Retinal pigment epithelial cell (primary cell): ENCODE measurements at regions not wholly inside any gene's neighbourhood (a gene's known extent, or its start where the extent isn't known, plus 50 kb on each side); places are given as distances from the start of the nearest gene placed in this dataset.

Experiments
- DNase-seq: peaks from one replicate; pipeline ENCODE4 v3.0.0-alpha.2; 2010; ENCODE audit warnings: low read depth
- H3K4me3 ChIP-seq: 2 replicates; pipeline ENCODE4 v1.5.1; 2011; ENCODE audit warnings: mild to moderate bottlenecking, low read length, control low read depth, moderate library complexity
- TF ChIP-seq, protein P1 (sequence below): conservative IDR thresholded peaks from 2 replicates; pipeline ENCODE4 v1.5.1; 2011; ENCODE audit warnings: low read depth, low read length, control low read depth, inconsistent platforms

DNA sequence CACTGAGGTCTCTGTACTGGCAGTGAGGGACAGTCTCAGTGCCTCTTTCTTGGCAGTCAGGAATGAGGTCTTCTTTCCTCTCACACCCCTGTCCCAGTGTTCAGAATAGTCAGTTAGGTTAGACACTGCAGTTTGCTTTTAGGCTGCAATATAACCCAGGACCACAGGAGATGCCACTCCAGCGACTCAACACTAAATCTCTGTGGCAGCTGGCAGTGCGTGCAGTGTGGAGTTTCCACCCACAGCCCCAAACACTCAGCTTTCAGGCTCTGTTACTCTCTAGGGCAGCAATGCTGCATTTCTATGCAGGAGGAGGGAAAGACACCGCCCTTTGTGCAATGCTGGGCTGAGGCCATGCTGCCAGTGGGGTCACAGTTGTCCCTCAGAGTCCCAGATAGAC is 150.2 kb upstream of the SUCLG2 start:
- H3K4me3 ChIP-seq: no peak overlapping the region
- TF ChIP-seq, protein P1, sequence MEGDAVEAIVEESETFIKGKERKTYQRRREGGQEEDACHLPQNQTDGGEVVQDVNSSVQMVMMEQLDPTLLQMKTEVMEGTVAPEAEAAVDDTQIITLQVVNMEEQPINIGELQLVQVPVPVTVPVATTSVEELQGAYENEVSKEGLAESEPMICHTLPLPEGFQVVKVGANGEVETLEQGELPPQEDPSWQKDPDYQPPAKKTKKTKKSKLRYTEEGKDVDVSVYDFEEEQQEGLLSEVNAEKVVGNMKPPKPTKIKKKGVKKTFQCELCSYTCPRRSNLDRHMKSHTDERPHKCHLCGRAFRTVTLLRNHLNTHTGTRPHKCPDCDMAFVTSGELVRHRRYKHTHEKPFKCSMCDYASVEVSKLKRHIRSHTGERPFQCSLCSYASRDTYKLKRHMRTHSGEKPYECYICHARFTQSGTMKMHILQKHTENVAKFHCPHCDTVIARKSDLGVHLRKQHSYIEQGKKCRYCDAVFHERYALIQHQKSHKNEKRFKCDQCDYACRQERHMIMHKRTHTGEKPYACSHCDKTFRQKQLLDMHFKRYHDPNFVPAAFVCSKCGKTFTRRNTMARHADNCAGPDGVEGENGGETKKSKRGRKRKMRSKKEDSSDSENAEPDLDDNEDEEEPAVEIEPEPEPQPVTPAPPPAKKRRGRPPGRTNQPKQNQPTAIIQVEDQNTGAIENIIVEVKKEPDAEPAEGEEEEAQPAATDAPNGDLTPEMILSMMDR: no peak
- DNase-seq: no peak

- no peak for DNase-seq
- H3K4me3 ChIP-seq: no peak overlapping the region
- TF ChIP-seq, protein P1: no peak
Observed at GRCh38 chr3:67804089-67804488, 149.7 kb upstream of the SUCLG2 start.

DNA sequence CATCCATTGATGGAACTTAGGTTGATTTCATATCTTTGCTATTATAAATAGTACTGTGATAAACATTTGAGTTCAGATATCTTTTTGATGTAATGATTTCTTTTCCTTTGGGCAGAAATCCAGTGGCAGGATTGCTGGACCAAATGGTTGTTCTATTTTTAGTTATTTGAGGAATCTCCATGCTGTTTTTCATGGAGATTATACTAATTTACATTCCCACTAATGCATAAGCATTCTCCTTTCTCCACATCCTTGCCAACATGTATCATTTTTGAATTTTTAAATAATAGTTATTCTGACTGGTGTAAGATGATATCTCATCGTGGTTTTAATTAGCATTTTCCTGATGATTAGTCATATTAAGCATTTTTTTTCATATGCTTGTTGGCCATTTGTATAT is 144.0 kb upstream of the SUCLG2 start:
- H3K4me3 ChIP-seq: no peak overlapping the region
- TF ChIP-seq, protein P1: no peak
- no peak for DNase-seq

DNA sequence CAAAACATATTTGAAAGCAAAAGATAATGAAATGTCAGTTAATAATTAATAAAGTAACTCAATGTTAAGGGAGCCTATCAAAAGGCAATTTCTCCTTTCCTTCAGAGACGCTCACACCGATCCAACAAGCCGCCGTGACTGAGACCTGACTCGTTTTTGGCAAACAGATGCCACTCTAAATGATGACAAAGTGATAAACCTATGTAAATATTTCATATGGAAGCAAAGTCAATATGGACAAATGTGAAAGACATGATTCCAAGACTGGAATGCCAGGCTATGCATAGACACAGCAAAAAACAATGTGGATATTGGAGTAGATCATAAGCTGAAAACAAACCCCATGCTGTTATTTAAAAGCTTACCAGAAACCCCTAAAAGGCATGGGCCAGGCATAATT is 137.2 kb upstream of the SUCLG2 start:
- TF ChIP-seq, protein P1: no peak
- DNase-seq: no peak
- H3K4me3 ChIP-seq: no peak overlapping the region

- TF ChIP-seq, protein P1: peak; percentile 70
- no peak overlapping the region for H3K4me3 ChIP-seq
- DNase-seq: no peak
Observed at GRCh38 chr3:67790043-67790442, 135.6 kb upstream of the SUCLG2 start.

- H3K4me3 ChIP-seq: no peak overlapping the region
- TF ChIP-seq, protein P1: no peak
- no peak for DNase-seq
Observed at GRCh38 chr3:67788396-67788795, 134.0 kb upstream of the SUCLG2 start.

- no peak for DNase-seq
- no peak overlapping the region for H3K4me3 ChIP-seq
- TF ChIP-seq, protein P1: no peak
Observed at GRCh38 chr3:67783281-67784250, 129.2 kb upstream of the SUCLG2 start.
